Gastrocnemius medialis (tissue), 4 donors: ENCODE measurements at regions not wholly inside any gene's neighbourhood (a gene's known extent, or its start where the extent isn't known, plus 50 kb on each side); places are given as distances from the start of the nearest gene placed in this dataset.
"Not testable (repeated sequence)": the region's sequence is repeated elsewhere in the genome, so short reads cannot be mapped to it uniquely, and the experiment has no call there.

Source experiments
- CTCF ChIP-seq, 5 experiments: fragments of 450-650 bp in 3 of 5; fragments of 200-600 bp in 2 of 5; sonication (generic) in 2 of 5; IDR thresholded peaks in 4 of 5; conservative IDR thresholded peaks in 1 of 5; 1 replicate in 4 of 5; 2 replicates in 1 of 5; pipeline ENCODE4 v1.5.1; 2016 to 2019; ENCODE audit warnings: antibody characterized with exemption in 5 of 5, mild to moderate bottlenecking in 3 of 5, moderate library complexity in 3 of 5
- POLR2A ChIP-seq, 2 donors: fragments of 450-650 bp; IDR thresholded peaks; one replicate each; pipeline ENCODE4 v1.6.1; 2017; ENCODE audit warnings: antibody characterized with exemption in 2 of 2, mild to moderate bottlenecking in 2 of 2, moderate library complexity in 2 of 2

- not testable (repeated sequence) for TF ChIP-seq CTCF (IDR thresholded peaks at IDR 0.05 in 4 of 5, conservative IDR thresholded peaks at IDR 0.05 in 1 of 5); POLR2A (IDR thresholded peaks at IDR 0.05)
These were observed 166.0 kb downstream of the EVA1A start for GRCh38 chr2:75394764-75395163.
